ENCODE measurements at regions not wholly inside any gene's neighbourhood (a gene's known extent, or its start where the extent isn't known, plus 50 kb on each side); places are given as distances from the start of the nearest gene placed in this dataset.

- no peaks in the 10 kb centered on the region for H3K36me3 ChIP-seq (ENCODE audit: control insufficient read depth, low read length)
- no peak overlapping the region for H3K4me2 ChIP-seq (ENCODE audit: low read length)
- no peaks in the 10 kb centered on the region for H4K20me1 ChIP-seq (ENCODE audit: control insufficient read depth, insufficient read depth, low read depth, low read length)
- no peaks in the 10 kb centered on the region for H3K9me2 ChIP-seq (replicated peaks; ENCODE audit: control insufficient read depth, low read length)
- TF ChIP-seq CTCF (IDR thresholded peaks at IDR 0.05; ENCODE audit: low read depth, low read length, poor library complexity, severe bottlenecking) (no peak), EZH2phosphoT487 (IDR thresholded peaks at IDR 0.05; ENCODE audit: borderline replicate concordance, low read length) (no peak)
- no peaks in the 10 kb centered on the region for H3K4me1 ChIP-seq (ENCODE audit: control insufficient read depth, low read length)
- no peak overlapping the region for H3K27ac ChIP-seq (ENCODE audit: low read depth, low read length)
- no peak overlapping the region for H3K4me3 ChIP-seq (ENCODE audit: low read length)
- no peaks in the 10 kb centered on the region for H3K9me3 ChIP-seq (ENCODE audit: control insufficient read depth, insufficient read depth, low read length)
- no peaks in the 10 kb centered on the region for H3K79me2 ChIP-seq (ENCODE audit: control insufficient read depth, low read length)
- H3F3A ChIP-seq (ENCODE audit: control insufficient read depth, insufficient read depth) = no peaks in the 10 kb centered on the region
- H3K27me3 ChIP-seq (ENCODE audit: control insufficient read depth, low read length) = no peaks in the 10 kb centered on the region
Measured at GRCh38 chr3:147269907-147270306, 136.4 kb downstream of the ZIC4 start.

- no peaks in the 10 kb centered on the region for H3K36me3 ChIP-seq (ENCODE audit: control insufficient read depth, low read length)
- no peaks in the 10 kb centered on the region for H3K9me3 ChIP-seq (ENCODE audit: control insufficient read depth, insufficient read depth, low read length)
- no peak overlapping the region for H3K4me3 ChIP-seq (ENCODE audit: low read length)
- TF ChIP-seq EZH2phosphoT487 (IDR thresholded peaks at IDR 0.05; ENCODE audit: borderline replicate concordance, low read length) = no peak
- no peak for TF ChIP-seq CTCF (IDR thresholded peaks at IDR 0.05; ENCODE audit: low read depth, low read length, poor library complexity, severe bottlenecking)
- no peaks in the 10 kb centered on the region for H3K79me2 ChIP-seq (ENCODE audit: control insufficient read depth, low read length)
- H3K27ac ChIP-seq (ENCODE audit: low read depth, low read length) = no peak overlapping the region
- no peaks in the 10 kb centered on the region for H3K4me1 ChIP-seq (ENCODE audit: control insufficient read depth, low read length)
- no peaks in the 10 kb centered on the region for H3F3A ChIP-seq (ENCODE audit: control insufficient read depth, insufficient read depth)
- H3K27me3 ChIP-seq (ENCODE audit: control insufficient read depth, low read length) = no peaks in the 10 kb centered on the region
- no peaks in the 10 kb centered on the region for H3K9me2 ChIP-seq (replicated peaks; ENCODE audit: control insufficient read depth, low read length)
- H3K4me2 ChIP-seq (ENCODE audit: low read length) = no peak overlapping the region
- no peaks in the 10 kb centered on the region for H4K20me1 ChIP-seq (ENCODE audit: control insufficient read depth, insufficient read depth, low read depth, low read length)
Measured at GRCh38 chr3:147267434-147267833, 138.9 kb downstream of the ZIC4 start.

GRCh38 chr3:147257944-147258343 is 148.4 kb downstream of the ZIC4 start:
- Histone ChIP-seq H3K36me3 (ENCODE audit: control insufficient read depth, low read length) (no peaks in the 10 kb centered on the region), H3K9me2 (replicated peaks; ENCODE audit: control insufficient read depth, low read length) (no peaks in the 10 kb centered on the region; the same call in 1 of the 2 replicates), H3F3A (ENCODE audit: control insufficient read depth, insufficient read depth) (no peaks in the 10 kb centered on the region), H3K27ac (ENCODE audit: low read depth, low read length) (no peak overlapping the region), H3K4me1 (ENCODE audit: control insufficient read depth, low read length) (no peaks in the 10 kb centered on the region), H3K4me2 (ENCODE audit: low read length) (no peak overlapping the region), H3K9me3 (ENCODE audit: control insufficient read depth, insufficient read depth, low read length) (no peaks in the 10 kb centered on the region), H3K27me3 (ENCODE audit: control insufficient read depth, low read length) (no peaks in the 10 kb centered on the region), H3K4me3 (ENCODE audit: low read length) (no peak overlapping the region), H3K79me2 (ENCODE audit: control insufficient read depth, low read length) (no peaks in the 10 kb centered on the region), H4K20me1 (ENCODE audit: control insufficient read depth, insufficient read depth, low read depth, low read length) (no peaks in the 10 kb centered on the region)
- no peak for TF ChIP-seq EZH2phosphoT487 (IDR thresholded peaks at IDR 0.05; ENCODE audit: borderline replicate concordance, low read length)
- TF ChIP-seq CTCF (IDR thresholded peaks at IDR 0.05; ENCODE audit: low read depth, low read length, poor library complexity, severe bottlenecking) = no peak

- Histone ChIP-seq H3K79me2 (ENCODE audit: control insufficient read depth, low read length) (no peaks in the 10 kb centered on the region), H3K9me3 (ENCODE audit: control insufficient read depth, insufficient read depth, low read length) (no peaks in the 10 kb centered on the region)
Measured at GRCh38 chr3:147256739-147257138, 149.6 kb downstream of the ZIC4 start.

More at GRCh38 chr3:147256739-147257138, 149.6 kb downstream of the ZIC4 start:
- Histone ChIP-seq H4K20me1 (ENCODE audit: control insufficient read depth, insufficient read depth, low read depth, low read length) (no peaks in the 10 kb centered on the region), H3K9me2 (replicated peaks; ENCODE audit: control insufficient read depth, low read length) (no peaks in the 10 kb centered on the region; the same call in 1 of the 2 replicates), H3F3A (ENCODE audit: control insufficient read depth, insufficient read depth) (no peaks in the 10 kb centered on the region), H3K4me2 (ENCODE audit: low read length) (no peak overlapping the region), H3K27ac (ENCODE audit: low read depth, low read length) (no peak overlapping the region), H3K36me3 (ENCODE audit: control insufficient read depth, low read length) (no peaks in the 10 kb centered on the region), H3K4me1 (ENCODE audit: control insufficient read depth, low read length) (no peaks in the 10 kb centered on the region), H3K27me3 (ENCODE audit: control insufficient read depth, low read length) (no peaks in the 10 kb centered on the region), H3K4me3 (ENCODE audit: low read length) (no peak overlapping the region)
- TF ChIP-seq CTCF (IDR thresholded peaks at IDR 0.05; ENCODE audit: low read depth, low read length, poor library complexity, severe bottlenecking) (no peak), EZH2phosphoT487 (IDR thresholded peaks at IDR 0.05; ENCODE audit: borderline replicate concordance, low read length) (no peak)

All from DOHH2 (cell line).